Dedifferentiated amniotic fluid mesenchymal stem cell (primary cell): ENCODE measurements at regions not wholly inside any gene's neighbourhood (a gene's known extent, or its start where the extent isn't known, plus 50 kb on each side); places are given as distances from the start of the nearest gene placed in this dataset.

Experiments used
- DNase-seq: peaks from one replicate; pipeline ENCODE4 v3.0.0-alpha.2; 2016; ENCODE audit errors: extremely low spot score

DNA sequence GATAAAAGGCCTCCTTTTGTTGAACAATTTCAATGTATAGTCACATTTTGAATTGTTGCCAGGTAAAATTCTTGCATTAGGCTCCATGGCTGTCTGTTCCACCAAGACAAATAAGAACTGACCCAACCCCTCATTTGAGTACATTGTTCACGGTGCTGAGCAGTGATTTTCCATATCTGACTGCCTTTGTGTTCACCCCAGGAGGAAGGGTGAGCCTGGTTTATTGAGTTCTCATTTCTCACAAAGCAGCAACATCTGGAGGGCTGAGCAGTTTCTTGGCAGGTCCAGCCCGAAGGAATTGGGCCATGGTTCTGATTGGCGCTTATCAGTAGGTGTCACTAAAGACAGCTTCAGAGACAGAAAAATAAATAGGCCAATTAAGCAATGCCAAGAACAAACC, 149.1 kb downstream of the BMP4 start:
- no peak for DNase-seq

DNA sequence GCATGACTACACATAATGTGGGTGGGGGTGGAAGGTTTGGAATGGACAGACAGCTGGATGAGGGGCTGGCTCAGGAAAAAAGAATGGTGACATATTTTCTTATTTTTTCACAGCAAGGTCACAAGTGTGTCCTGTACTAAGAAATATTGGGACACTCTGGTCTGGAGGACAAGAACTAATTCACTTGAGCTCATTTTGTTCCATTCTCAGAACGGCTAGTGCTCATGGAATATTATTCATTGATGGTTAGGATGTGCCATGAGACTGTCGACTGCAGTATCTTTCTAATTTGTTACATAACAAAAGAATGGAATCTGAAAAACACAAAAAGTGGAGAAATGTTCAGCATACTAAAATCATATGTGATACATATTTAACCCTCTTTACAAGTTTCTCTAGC, 149.5 kb downstream of the BMP4 start:
- no peak for DNase-seq

DNA sequence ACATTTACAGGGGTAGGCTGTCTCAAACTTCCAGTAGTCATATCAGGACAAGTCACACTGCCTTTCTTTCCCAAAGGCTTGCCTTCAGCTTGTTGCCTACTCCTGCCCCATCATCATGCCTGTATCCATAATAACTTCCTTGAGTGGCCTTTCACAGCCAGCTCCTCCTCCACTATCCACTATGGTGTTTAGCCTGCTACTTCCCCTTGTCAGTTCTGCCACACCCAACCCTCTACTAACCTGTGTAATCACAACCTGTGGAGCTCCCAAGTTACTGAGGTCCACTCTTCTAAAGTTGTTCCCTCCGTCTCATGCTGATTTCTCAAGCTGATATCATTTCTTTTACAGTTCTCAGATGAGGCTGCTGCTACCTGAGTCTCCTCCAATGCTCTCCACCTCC, 159.9 kb downstream of the BMP4 start:
- DNase-seq: no peak

DNA sequence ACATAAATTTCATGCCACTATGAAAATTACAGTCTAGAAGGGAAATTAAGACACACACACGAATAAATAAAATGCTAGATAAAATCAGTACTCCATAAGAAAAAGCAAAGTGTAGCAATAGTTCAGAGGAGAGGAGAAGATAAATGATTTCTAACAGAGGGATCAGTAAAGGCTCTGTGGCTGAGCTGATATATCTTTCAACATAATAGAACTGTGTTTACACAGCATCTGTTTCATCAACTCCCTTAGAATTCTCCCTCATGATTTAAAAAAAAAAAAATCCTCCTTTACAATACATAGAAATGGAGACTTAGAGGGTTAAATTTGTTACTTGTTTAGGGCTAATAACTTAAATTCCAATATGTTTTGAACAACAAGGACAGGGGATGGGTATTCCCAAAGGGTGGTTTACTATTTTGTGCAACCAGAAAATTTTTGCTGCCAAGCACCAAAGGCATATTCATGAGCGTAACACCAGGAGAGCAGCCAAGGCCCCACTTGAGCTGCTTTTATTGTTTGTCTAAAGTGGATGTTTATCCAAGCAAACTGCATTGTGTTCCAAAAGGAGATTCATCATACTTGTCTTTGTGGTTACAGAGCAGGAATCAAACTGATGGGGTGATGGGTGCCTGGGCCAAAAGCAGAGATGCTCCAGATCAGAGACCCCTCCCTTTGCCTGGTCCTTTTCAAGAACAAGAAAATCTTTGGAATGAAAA, 162.7 kb downstream of the BMP4 start:
- peak; percentile 18 for DNase-seq

DNA sequence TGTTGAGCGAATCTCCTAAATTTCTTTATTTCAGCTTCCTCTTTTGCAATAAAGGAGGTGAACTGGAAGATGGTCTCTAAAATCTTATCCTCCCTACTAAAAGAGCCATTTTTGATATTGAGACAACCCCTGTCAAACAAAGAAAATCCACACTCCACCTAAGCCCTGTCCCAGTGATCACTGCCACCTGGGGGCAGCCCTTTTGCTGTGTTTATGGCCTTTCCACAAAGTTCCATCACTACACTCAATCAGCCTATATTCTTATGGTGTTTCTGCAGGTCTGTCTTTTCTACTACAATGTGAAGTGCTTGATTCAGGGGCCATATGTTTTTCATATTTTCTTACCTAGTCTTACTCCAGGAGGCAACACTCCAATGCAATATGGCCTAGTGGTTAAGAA, 163.7 kb downstream of the BMP4 start:
- DNase-seq: no peak

DNA sequence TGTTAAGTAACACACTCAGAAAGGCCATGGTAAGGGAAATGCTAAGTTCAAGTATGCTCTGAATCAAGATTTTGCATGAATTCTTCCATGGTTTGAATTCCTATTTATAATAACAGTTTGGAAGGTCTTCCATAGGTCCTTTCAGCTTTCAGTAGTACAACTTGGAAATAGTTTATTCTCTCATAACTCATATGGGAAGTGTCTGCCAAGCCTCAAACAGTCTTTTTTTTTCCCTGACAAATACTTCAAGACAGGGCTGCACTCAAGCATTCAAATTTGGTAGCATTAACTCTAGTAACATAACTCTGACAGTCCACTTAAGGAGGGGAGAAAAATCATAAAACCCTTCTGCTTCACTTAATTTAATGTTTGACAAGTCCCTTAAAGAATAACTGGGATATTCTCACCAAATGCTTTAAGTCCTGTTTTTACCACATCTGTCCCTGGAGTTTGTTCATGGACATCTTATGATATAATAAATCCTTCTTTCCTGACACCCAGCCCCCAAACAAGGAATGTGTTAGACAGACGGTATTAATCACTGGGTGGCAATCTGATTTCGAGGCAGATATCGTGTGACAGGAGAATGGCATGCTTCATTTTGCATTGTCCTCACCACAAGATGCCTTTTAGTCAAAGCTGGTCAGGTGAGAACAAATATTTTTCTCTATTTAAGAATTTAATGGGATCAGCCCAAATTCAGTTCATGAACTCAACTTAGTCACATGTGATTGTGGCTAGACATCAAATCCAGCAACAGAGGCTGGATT, 165.7 kb downstream of the BMP4 start:
- no peak for DNase-seq

DNA sequence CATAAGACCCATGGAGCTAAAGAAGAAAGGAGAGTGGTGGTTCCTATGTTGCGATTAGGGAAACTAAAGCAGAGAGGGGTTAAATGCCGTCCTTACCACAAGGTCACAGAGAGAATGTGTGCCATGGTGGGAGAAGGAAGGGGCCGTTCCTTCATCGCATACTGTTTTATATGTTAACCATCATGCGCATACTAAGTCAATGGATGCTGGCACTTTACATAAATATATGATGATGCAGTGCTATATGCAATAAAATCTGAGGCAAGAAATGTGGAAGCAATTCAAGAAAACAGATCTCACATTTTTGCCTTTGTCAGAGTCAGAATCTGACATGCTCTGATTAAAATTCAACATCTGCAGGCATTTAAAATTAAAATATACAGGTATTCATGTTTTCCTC, 168.1 kb downstream of the BMP4 start:
- no peak for DNase-seq

DNA sequence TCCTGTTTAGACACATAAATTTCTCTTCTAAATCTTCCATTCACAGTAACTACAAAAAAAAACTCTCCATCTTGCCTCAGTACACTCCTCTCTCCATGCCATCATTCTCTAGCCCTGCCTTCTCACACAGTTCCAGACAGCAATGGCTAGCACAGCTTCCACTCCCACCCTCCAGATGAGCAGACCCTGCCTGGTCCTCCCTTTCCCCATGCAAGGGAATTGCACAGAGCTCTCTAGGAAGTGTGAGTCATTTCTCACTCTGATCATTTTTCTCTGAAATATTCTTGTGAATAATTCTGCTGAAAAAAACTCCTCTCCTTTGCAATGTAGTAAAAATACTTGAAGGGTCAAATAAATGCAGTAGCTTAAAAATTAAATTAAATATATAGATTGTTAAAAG, 170.6 kb downstream of the BMP4 start:
- DNase-seq: no peak

DNA sequence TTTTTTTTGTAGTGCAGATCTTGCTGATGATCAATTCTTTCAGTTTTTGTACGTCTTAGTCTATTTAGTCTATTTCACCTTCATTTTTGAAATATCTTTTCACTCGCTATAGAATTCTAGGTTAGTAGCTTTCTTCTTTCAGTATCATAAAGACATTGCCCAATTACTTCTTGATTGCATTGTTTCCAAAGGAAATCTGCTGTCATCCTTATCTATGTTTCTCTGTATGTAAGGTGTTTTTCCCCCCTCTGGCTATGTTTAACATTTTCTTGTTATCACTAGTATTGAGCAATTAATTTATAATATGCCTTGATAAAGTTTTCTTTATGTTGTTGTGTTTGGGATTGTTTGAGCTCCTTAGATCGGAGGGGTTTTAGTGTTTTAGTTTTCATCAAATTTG, 171.9 kb downstream of the BMP4 start:
- DNase-seq: no peak

DNA sequence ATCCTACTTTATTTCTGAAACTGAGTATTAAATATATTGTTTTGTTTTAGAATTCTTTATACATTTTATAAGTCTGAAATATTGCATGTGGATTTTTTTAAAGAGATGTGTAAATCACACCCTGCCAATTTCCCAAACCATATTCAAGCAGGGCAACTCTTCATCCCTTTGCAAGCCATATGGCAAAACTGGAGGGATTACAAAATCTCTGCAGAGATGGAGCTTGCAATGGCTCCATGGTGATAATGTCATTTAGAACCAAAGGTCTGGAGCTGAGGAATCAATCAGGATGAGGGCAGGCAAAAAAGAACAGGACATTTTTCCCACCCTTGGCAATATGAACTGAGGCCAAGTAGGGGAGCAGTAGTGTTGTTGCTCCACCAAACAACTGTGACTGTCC, 173.4 kb downstream of the BMP4 start:
- DNase-seq: no peak

DNA sequence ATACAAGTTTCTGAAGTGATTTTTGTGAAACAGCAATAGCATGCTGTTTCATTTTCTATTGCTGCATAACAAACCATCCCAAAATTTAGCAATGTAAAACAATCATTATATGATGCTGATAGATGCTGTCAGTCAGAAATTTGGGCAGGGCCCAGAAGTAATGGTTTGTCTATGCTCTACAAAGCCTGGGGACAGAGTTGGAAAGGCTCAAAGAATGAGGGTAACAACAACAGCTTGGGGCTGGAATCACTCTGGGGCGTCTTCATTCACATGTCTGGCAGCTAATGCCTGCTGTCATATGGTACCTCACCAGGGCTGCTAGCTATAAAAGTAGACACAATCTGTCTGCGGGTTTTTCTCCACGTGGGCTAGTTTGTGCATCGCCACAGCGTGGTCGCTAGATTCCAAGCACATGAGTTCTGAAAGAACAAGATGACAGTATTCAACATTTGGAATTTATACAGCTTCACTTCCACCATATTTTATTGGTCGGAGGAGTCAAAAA, 176.5 kb downstream of the BMP4 start:
- no peak for DNase-seq

DNA sequence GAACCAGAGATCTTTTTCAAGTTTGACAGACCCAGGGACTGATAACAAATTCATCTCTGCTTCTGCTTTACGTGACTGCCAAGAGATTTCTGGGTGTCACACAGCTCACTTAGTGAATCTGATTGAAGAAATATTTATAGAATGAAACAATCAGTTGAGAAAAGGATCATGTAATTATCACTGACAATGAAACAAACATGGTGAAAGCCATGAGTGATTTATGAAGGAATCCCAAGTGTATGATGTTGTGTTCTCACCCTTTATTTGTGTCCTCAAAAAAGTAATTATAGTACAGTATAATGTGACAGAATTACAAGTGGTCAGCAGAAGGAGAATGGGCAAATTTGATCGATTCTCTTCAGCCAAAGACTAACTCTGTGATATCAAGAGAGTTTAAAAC, 177.3 kb downstream of the BMP4 start:
- no peak for DNase-seq

DNA sequence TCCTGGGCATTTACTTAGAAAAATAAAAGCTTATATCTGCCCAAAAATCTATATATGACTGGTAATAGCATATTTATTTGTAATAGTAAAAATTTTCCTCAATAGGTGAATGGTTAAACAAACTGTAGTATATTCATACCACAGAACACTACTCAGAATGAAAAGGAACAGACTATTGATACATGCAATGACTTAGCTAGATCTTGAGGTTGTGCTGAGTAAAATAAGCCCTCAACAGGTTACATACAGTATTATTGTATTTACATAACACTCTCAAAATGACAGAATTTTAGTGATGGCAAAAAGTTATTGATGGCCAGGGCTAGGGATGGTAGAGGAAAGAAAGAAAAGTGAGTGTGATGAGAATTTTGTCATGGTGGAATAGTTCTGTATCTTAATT, 178.4 kb downstream of the BMP4 start:
- no peak for DNase-seq

DNA sequence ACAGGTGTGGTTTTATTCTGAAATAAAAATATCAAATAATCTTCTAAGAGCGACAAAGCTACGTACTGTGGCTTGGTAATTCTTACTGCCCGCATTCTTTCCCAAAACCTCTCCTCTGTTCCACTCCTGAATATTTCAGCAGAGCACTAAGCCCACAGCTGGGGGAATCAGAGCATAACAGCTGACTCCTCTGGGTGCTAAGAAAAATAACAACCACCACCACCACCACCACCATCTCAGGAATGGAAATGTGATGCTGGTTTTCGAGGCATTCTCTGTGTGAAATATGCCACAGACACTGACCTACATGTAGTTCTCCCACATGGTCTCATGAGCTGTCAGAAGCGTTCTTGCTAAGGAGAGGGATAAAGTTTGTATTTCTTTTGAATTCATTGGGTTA, 183.7 kb downstream of the BMP4 start:
- DNase-seq: no peak

DNA sequence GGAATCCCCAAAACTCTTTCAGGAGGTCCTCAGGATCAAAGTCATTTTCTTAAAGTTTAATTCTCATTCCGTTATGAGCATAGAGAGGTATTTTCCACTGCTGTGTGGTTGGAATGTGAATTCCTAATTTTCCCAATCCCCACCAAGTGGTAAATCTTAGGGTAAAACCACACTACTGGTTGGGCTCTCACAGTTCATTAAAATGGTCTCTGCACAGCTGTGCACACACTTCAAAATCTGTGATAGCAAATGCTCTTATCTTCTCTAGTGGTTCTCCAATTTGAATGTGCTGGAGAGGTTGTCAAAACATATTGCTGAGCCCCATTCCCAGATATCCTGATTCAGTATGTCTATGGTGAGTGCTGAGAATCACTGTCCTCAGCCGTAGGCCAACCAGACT, 189.1 kb downstream of the BMP4 start:
- no peak for DNase-seq

DNA sequence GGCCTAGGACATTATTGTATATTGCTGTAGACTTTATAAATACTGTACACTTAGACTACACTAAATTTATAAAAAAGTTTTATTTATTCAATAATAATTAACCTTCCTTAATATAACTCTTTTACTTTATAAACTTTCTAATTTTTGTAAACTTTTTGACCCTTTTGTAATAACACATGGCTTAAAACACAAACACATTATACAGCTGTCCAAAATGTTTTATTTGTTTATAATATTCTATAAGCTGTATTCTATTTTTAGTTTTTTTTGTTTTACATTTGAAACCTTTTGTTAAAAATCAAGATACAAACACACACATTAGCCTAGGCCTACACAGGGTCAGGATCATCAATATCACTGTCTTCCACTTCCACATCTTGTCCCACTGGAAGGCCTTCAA, 190.0 kb downstream of the BMP4 start:
- no peak for DNase-seq

DNA sequence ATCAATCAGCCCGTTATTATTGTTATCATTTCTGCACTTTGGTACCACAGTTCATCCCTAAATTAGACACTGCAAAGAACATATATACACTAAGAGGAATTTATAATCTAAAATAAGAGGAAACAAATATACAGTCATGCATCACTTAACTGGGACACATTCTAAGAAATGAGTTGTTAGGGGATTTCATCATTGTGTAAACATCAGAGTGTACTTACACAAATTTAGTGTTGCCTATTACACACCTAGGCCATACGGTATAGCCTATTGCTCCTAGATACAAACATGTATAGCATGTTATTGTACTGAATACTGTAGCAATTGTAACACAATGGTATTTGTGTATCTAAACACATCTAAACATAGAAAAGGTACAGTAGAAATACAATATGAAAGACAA, 190.5 kb downstream of the BMP4 start:
- no peak for DNase-seq

DNA sequence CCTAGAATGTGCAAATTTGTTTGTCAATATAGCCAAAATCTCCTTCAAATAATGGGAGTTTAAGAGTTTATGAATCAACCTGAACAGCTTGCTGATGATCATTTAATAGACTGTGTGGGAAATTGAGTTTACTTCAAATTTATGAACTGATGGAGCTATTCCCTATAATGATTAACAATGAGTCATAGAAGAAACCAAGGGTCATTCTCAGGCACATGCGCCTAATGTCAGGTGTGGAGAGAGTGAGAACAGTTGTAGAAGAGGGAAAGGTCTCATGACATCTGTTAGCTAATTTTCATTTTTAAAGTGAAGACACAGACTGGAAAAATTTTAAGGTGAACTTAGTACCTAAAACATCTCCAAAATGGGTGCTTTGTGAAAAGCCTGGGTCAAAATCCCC, 191.8 kb downstream of the BMP4 start:
- DNase-seq: no peak

DNA sequence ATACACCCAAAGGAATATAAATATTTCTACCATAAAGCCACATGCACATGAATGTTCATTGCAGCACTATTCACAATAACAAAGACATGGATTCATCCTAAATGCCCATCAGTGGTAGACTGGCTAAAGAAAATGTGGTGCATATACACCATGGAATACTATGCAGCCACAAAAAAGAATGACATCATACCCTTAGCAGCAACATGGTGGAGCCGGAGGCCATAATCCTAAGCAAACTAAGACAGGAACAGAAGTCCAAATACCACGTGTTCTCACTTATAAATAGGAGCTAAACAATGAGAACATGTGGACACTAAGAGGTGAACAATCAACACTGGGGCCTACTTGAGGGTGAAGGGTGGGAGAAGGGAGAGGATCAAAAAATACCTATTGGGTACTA, 198.5 kb downstream of the BMP4 start:
- DNase-seq: no peak

DNA sequence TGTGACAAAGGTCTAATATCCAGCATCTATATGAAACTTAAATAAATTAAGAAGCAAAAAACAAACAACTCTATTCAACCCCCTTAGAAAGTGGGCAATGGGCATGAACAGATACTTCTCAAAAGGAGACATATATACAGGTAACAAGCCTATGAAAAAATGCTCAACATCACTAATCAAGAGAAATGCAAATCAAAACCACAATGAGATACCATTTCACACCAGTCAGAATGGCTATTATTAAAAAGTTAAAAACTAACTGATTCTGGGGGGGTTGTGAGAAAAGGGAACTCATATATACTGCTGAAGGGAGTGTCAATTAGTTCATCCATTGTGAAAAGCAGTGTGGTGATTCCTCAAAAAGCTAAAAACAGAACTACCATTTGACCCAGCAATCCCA, 198.9 kb downstream of the BMP4 start:
- DNase-seq: no peak

DNA sequence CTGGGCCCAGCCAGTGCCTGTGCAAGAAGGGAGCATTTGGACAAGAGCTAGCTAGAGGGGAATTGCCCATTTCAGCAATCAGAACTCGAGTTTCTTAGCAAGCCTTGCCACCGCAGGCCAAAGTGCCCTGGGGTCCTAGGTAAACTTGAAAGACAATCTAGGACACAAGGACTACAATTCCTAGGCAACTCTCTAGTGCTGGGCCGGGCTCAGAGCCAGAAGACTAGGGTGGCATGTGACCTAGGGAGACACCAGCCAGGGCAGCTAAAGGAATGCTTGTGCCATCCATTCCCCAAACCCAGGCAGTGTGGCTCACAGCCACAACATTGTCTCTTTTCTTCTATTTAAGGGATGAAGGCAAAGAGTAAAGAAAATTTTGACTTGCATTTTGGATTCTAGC, 205.0 kb downstream of the BMP4 start:
- DNase-seq: no peak

DNA sequence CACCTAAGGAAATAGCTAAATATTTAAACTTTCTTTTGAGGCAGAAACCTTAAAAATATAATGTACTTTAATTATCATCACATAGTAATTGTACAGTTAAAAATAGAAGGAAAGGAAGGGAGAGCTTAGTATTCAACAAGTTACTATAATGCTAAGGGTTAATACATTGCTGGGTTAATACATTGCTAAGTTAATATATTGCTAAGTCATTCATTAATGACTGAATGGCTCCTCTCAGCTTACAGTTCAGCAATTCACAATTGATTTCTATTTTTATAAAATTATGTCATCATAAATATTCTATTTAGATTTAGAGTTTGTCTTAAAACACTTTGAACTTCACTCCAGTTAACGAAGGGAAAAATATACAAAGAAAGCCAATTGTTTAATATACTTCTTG, 207.9 kb downstream of the BMP4 start:
- DNase-seq: no peak

DNA sequence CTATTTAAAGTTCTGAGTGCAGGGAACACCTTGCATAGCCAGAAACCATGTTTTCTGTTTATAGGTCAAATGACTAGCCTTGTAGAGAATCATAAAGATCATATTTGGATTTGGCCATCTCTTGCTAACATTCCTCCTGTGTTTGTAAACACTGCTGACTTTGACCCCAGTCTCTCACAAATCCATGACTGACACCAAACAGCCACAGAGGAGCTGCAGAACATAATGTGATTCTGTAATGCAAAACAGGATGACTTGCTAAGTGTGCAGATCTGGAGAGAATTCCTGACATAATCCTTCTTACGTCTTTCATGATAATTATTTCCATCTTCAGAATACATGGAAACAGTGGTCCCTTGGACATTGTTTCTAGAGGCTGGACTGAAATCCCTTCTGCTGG, 211.8 kb downstream of the BMP4 start:
- no peak for DNase-seq

DNA sequence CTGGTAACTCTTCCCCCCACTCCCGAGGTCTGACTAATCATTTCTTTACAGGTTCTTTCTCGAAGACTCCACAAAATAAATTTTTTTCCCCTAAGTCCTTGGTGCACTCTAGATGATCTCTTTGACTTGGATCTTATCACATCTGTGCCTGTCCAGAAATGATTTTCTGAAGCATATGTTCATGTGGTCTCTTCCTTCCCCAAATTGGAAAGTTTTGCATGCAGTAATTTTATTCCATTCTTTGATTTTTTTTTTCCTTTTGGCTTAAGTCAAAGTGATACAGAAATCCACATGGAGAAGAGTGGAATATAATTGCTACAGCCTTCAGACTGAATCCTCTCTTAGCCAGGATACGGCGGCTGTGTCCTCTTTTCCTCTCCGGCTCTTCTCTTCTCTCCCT, 213.3 kb downstream of the BMP4 start:
- no peak for DNase-seq
